Fibroblast of mammary gland (primary cell): ENCODE measurements at regions not wholly inside any gene's neighbourhood (a gene's known extent, or its start where the extent isn't known, plus 50 kb on each side); places are given as distances from the start of the nearest gene placed in this dataset.

Source experiments
- DNase-seq: peaks from one replicate; pipeline ENCODE4 v3.0.0-alpha.2; 2010; ENCODE audit warnings: low read depth
- H3K4me3 ChIP-seq: 2 replicates; pipeline ENCODE4 v1.5.1; 2011; ENCODE audit warnings: low read depth, mild to moderate bottlenecking, low read length, moderate library complexity; ENCODE audit not compliant: control insufficient read depth
- TF ChIP-seq, protein P1 (sequence below): conservative IDR thresholded peaks from 2 replicates; pipeline ENCODE4 v1.5.1; 2011; ENCODE audit warnings: low read depth, low read length, inconsistent platforms; ENCODE audit not compliant: control insufficient read depth, insufficient read depth

DNA sequence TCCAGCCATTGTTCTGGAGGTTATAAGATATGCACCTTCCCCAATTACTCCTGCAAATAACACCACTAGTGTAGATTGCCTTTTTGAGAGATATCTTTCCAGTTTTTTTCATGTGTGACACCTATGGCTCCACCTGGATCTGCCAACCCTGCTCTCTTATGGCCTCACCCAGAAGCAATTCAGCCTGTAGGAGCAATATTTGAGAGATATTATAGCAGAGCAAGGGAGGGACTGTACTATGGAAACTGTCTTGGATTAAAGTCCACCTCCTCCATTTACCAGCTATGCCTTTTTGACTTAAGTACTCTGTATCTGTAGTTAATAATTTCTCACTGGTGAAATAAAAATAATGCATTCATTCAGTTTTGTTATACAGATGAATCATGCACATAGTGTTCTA is 803.5 kb downstream of the NLGN4X start:
- no peak for DNase-seq
- H3K4me3 ChIP-seq, result no peak overlapping the region
- TF ChIP-seq, protein P1, sequence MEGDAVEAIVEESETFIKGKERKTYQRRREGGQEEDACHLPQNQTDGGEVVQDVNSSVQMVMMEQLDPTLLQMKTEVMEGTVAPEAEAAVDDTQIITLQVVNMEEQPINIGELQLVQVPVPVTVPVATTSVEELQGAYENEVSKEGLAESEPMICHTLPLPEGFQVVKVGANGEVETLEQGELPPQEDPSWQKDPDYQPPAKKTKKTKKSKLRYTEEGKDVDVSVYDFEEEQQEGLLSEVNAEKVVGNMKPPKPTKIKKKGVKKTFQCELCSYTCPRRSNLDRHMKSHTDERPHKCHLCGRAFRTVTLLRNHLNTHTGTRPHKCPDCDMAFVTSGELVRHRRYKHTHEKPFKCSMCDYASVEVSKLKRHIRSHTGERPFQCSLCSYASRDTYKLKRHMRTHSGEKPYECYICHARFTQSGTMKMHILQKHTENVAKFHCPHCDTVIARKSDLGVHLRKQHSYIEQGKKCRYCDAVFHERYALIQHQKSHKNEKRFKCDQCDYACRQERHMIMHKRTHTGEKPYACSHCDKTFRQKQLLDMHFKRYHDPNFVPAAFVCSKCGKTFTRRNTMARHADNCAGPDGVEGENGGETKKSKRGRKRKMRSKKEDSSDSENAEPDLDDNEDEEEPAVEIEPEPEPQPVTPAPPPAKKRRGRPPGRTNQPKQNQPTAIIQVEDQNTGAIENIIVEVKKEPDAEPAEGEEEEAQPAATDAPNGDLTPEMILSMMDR, result no peak

DNA sequence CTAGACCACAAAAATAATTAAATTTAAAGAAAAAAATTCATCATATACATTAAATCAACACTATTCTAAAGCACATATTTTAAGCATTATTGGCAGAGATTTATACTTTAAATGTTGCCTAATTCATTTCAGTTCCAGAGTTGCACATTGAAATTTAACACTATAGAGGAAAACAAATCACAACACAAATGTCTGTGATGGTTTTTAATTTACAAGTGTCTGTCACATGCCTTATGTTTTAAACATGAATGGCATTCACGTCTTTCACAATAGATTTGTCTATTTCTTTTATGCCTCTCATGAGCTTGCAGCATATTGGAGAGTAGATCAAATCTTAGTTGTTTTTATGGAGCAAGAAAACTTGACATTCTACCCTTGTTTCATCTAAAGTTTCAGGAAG is 811.3 kb downstream of the NLGN4X start:
- H3K4me3 ChIP-seq, result no peak overlapping the region

DNA sequence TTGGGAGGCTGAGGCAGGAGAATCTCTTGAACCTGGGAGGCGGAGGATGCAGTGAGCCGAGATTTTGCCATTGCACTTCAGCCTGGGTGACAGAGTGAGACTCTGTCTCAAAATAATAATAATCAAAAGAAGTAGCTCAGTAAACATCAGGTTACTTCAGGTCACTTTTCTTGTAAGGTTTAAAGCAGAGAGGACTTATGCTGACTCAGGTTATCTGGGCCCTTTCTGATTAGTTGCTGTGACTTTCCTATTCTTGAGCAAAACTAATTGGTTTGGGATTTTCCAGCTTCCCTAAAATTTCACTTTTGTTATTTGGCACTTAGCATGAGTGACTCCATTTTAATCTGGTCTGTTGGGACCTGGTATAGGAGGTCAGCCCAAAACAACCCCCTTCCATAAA is 812.9 kb downstream of the NLGN4X start:
- no peak for DNase-seq
- TF ChIP-seq, protein P1, result no peak
- no peak overlapping the region for H3K4me3 ChIP-seq

More for the DNA sequence above, 811.3 kb downstream of the NLGN4X start:
- TF ChIP-seq, protein P1, result no peak
- no peak for DNase-seq

DNA sequence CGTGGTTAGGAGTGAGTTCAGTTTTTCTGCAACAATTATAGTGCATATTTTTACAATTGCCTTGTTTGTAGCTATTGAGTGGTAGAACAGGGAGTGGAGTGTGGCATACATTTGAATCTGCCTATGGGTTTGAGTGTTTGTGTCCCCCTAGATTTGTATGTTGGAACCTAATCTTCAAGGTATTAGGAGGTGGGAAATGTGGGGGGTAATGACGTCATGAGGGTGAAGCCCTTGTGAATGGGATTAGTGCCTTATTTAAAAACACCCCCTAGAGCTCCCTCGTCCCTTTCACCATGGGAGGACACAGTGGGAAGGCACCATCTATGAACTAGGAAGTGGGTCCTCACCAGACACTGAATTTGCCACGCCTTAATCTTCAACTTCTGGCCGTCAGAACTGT is 819.6 kb downstream of the NLGN4X start:
- no peak overlapping the region for H3K4me3 ChIP-seq
- TF ChIP-seq, protein P1, result no peak
- DNase-seq, result no peak

DNA sequence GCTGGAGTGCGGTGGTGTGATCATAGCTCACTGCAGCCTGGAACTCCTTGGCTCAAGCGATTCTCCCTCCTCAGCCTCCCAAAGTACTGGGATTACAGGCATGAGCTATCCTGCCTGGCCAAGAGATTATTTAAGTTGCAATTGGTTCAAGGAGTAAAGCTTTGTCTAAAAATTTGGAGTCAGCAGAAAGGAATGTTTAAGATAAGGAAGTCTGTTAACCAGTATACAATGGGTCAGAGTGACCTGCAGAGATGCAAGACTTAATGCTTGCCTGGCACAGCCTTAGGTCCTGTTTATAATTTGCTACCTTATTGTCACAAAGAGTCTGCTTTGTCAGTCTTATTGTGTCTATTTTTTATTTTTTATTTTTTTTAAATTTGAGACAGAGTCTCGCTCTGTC is 826.2 kb downstream of the NLGN4X start:
- TF ChIP-seq, protein P1, result no peak

DNA sequence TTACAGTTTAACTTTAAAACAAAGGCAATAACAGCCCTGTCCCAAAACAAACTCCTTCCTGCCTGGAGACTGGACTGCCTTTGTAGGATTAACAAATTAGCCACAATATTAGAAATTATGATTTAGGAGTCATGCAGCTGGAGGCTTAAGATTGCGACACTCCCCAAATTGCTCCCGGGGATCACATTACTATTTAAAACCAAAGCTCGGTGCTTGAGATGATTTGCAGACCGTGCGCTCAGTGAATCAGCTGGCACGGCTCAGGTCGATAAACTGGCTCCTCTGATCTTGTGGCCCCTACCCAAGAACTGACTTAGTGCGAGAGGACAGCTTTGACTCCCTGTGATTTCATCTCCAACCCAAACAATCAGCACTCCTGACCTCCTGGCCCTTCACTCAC is 829.3 kb downstream of the NLGN4X start:
- TF ChIP-seq, protein P1, result no peak
- H3K4me3 ChIP-seq, result no peak overlapping the region
- no peak for DNase-seq

More for the DNA sequence above, 826.2 kb downstream of the NLGN4X start:
- no peak for DNase-seq
- H3K4me3 ChIP-seq, result no peak overlapping the region

DNA sequence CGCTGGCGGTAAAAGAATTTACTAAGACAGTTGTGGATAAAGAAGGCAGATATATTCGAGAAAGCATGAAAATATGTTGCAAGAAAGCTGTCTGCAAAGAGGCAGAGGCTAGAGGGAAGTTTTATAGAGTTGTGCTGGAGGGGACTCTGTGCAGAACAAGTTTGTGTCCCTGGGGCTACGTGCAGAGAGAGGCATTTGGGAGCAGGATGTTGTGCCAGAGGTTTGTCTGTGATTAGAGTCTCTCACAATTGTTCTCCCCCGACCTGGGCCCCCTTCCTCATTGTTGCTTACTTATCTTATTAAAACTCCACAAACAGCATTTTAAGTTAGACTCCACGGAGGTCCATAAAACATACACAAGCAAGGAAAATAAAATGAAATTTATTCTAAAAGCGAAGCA is 831.3 kb downstream of the NLGN4X start:
- TF ChIP-seq, protein P1, result no peak
- no peak overlapping the region for H3K4me3 ChIP-seq
- DNase-seq, result no peak
